T-helper 2 cell treated with Interferon-gamma antibody and Interleukin-4, amounts not matched to agents 5 μg/mL and 100 μg/mL, for 36 hours (primary cell): ENCODE measurements at regions not wholly inside any gene's neighbourhood (a gene's known extent, or its start where the extent isn't known, plus 50 kb on each side); places are given as distances from the start of the nearest gene placed in this dataset.

Experiments
- DNase-seq: peaks from one replicate; pipeline ENCODE4 v3.0.0; 2021; ENCODE audit warnings: low spot score
- H3K27ac Mint-ChIP-seq: one replicate; pipeline ENCODE4 v1.8.0; 2021; ENCODE audit warnings: mild to moderate bottlenecking, mixed read lengths
- H3K27me3 Mint-ChIP-seq: one replicate; pipeline ENCODE4 v1.8.0; 2021; ENCODE audit warnings: low read depth, mixed read lengths
- H3K36me3 Mint-ChIP-seq: one replicate; pipeline ENCODE4 v1.8.0; 2021; ENCODE audit warnings: low read depth, mixed read lengths
- H3K4me1 Mint-ChIP-seq: one replicate; pipeline ENCODE4 v1.8.0; 2021; ENCODE audit warnings: low read depth, mixed read lengths
- H3K4me3 Mint-ChIP-seq: one replicate; pipeline ENCODE4 v1.8.0; 2022; ENCODE audit warnings: mild to moderate bottlenecking, moderate library complexity, mixed read lengths
- H3K9me3 Mint-ChIP-seq: one replicate; pipeline ENCODE4 v1.8.0; 2021; ENCODE audit warnings: mixed read lengths

DNA sequence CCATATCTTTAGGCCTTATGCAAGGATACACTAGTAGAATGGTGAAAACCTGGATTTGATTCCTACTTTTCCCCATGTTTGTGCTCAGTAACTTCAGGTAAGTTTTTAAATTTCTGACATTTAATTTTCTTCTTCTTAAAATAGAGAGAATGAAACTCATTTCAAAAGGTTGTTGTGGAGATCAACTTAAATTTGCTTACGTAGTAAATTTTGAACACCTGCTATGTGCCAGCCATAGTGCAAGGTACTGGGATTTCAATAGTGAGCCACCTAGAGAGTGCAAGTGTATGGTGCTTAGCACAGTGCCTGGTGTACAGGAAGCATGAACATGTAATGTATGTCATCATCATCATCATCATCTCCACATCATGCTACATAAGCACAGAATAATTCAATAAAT, 73.6 kb upstream of the SMIM36 start:
- Mint-ChIP-seq H3K9me3 (no peaks in the 10 kb centered on the region), H3K27me3 (peaks cover 21% of the 10 kb centered on the region), H3K4me1 (peaks cover 2% of the 10 kb centered on the region), H3K27ac (no peak overlapping the region), H3K36me3 (no peaks in the 10 kb centered on the region), H3K4me3 (no peak overlapping the region)
- DNase-seq = no peak

DNA sequence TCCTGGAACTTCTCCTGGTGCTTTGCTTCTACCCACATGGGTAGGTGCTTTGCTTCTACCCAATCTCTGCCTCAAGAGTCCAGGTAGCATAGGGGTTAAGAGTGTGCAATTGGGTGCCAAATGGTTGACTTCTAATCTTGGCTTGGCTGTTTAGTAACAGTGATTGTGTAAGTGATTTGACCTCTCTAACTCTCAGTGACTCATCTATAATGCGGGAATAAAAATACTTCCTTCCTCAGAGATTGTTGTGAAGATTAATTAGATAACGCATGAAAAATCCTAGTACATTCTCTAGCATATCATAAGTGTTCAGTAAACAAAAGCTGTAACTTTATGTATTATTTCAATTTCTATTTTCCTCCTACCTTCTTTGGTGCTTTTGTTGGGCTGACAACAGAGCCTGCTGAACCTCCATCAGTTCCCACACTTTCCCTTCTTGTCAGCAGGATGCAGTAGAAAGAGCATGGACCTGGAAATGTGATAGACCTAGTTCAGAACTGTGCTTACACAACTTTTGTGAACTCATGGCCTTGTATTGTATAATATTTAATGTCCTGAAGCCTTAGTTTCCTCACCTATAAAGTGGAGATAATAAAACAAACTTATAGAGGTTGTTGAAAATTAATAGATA, 72.9 kb upstream of the SMIM36 start:
- Mint-ChIP-seq H3K27ac (no peak overlapping the region), H3K4me1 (peaks cover 2% of the 10 kb centered on the region), H3K36me3 (no peaks in the 10 kb centered on the region), H3K4me3 (no peak overlapping the region), H3K27me3 (peaks cover 22% of the 10 kb centered on the region), H3K9me3 (no peaks in the 10 kb centered on the region)
- DNase-seq = no peak

DNA sequence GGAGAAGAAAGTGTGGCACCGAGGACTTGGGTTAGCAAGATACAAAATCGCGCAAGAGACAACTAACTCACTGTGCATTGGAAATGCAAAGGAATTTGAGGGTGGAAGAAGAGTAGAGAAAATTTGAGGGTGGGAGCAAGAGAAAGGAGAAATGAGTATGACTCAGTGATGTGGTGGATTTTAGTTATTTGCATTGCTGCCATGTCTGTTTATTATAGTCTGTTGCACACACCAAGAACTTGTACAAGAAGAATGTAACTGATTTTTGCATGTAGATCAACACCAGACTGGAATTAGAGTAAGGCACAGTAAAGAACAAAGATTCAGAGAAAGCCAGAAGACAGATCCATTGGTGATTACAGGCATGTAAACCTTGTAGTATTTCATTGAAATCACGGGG, 71.6 kb upstream of the SMIM36 start:
- no peak for DNase-seq
- no peak overlapping the region for H3K4me3 Mint-ChIP-seq
- no peaks in the 10 kb centered on the region for H3K36me3 Mint-ChIP-seq
- peaks cover 2% of the 10 kb centered on the region for H3K4me1 Mint-ChIP-seq
- H3K27ac Mint-ChIP-seq = no peak overlapping the region
- no peaks in the 10 kb centered on the region for H3K9me3 Mint-ChIP-seq
- peaks cover 13% of the 10 kb centered on the region for H3K27me3 Mint-ChIP-seq

DNA sequence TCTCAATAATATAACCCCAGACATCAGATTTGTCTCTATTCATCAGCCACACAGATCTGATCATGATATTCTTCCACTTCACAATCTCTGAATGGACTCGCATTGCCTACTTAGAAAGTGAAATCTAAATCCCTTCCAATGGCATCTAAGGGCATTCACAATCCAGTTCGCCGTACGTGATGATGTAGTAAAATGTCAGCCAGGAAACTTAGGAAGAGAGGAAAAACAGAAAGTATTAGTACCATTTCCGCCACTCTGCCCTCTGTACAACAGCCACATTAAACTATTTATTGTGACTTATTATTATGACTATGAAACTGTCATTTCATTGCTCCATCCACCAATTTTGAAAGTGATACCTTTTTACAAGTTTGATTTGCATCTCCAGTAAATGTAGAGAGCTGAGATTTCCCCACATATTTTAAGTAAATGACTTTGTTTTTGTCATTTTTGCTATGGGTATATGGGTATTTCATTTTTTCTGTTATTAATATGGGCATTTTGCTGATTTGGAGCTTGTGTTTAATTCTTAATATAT, 69.4 kb upstream of the SMIM36 start:
- peaks cover 13% of the 10 kb centered on the region for H3K27me3 Mint-ChIP-seq
- peaks cover 2% of the 10 kb centered on the region for H3K4me1 Mint-ChIP-seq
- H3K36me3 Mint-ChIP-seq = no peaks in the 10 kb centered on the region
- DNase-seq = no peak
- H3K9me3 Mint-ChIP-seq = no peaks in the 10 kb centered on the region
- no peak overlapping the region for H3K4me3 Mint-ChIP-seq
- no peak overlapping the region for H3K27ac Mint-ChIP-seq

DNA sequence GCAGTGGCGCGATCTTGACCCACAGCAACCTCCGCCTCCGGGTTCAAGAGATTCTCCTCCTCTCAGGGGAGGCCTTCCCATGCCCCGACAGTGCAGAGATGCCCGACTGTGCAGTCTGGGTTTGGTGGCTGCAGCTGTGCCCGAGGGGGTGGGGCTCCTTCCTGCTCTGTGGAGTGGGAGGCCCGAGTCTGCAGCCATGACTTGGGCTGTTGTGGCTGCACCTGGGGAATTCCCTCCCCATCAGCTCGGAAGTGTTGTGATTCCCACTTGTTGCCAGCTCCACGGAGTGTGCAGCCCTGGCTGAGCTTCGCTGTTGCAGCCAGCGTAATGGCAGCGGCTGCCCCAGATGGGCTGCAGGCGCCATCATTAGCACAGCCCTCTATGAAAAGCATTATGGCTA, 66.4 kb upstream of the SMIM36 start:
- peak; percentile 9 for DNase-seq
- Mint-ChIP-seq H3K9me3 (no peaks in the 10 kb centered on the region), H3K27ac (no peak overlapping the region), H3K27me3 (peaks cover 16% of the 10 kb centered on the region), H3K4me3 (no peak overlapping the region), H3K4me1 (no peaks in the 10 kb centered on the region), H3K36me3 (no peaks in the 10 kb centered on the region)

- DNase-seq = peak; percentile 47
- Mint-ChIP-seq H3K27me3 (peaks cover 15% of the 10 kb centered on the region), H3K4me3 (no peak overlapping the region), H3K27ac (no peak overlapping the region), H3K36me3 (no peaks in the 10 kb centered on the region), H3K9me3 (no peaks in the 10 kb centered on the region), H3K4me1 (no peaks in the 10 kb centered on the region)
These were observed 65.8 kb upstream of the SMIM36 start for GRCh38 chr17:55576996-55577586.

GRCh38 chr17:55576237-55576995, 65.2 kb upstream of the SMIM36 start:
- H3K36me3 Mint-ChIP-seq = no peaks in the 10 kb centered on the region
- no peak overlapping the region for H3K4me3 Mint-ChIP-seq
- no peak for DNase-seq
- no peaks in the 10 kb centered on the region for H3K4me1 Mint-ChIP-seq
- peaks cover 14% of the 10 kb centered on the region for H3K27me3 Mint-ChIP-seq
- no peak overlapping the region for H3K27ac Mint-ChIP-seq
- H3K9me3 Mint-ChIP-seq = no peaks in the 10 kb centered on the region

GRCh38 chr17:55575058-55575636, 63.9 kb upstream of the SMIM36 start:
- no peak overlapping the region for H3K4me3 Mint-ChIP-seq
- DNase-seq = no peak

DNA sequence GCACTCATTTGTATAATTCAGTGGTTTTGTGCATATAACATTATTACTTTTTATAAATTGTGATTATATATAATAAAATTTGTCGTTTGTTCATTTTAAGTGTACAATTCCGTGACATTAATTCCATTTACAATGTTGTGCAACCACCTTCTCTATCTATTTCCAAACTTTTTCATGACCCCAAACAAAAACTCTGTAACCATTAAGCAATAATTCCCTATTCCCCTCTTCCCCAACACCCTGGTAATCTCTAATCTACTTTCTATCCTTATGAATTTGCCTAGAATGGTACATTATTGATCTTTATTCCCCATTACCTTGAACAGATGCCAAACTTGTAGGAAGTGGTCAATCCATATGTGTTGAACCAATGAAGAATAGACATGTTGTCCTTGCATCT, 61.3 kb upstream of the SMIM36 start:
- Mint-ChIP-seq H3K9me3 (no peaks in the 10 kb centered on the region), H3K36me3 (no peaks in the 10 kb centered on the region), H3K27me3 (peaks cover 11% of the 10 kb centered on the region), H3K4me1 (no peaks in the 10 kb centered on the region), H3K4me3 (no peak overlapping the region), H3K27ac (no peak overlapping the region)
- DNase-seq = no peak

More at GRCh38 chr17:55575058-55575636, 63.9 kb upstream of the SMIM36 start:
- H3K4me1 Mint-ChIP-seq = no peaks in the 10 kb centered on the region
- no peaks in the 10 kb centered on the region for H3K9me3 Mint-ChIP-seq
- peaks cover 12% of the 10 kb centered on the region for H3K27me3 Mint-ChIP-seq
- no peaks in the 10 kb centered on the region for H3K36me3 Mint-ChIP-seq
- no peak overlapping the region for H3K27ac Mint-ChIP-seq

DNA sequence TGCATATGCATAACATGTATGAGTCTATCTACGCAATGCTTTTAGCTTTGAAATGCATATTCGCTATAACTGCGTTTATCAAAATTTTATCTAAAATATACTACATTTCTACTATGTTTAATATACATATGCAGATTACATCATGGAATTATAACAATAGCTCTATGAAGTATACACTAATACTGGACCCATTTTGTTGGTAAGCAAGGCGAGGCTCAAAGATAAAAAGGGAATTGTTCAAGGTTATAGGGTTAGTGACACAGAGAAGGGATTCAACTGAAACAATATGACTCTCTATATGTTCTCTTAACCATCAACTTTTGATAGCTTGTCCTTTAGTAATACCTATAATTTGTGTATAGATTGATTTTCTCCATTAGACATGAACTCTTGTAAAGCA, 60.9 kb upstream of the SMIM36 start:
- no peak for DNase-seq

DNA sequence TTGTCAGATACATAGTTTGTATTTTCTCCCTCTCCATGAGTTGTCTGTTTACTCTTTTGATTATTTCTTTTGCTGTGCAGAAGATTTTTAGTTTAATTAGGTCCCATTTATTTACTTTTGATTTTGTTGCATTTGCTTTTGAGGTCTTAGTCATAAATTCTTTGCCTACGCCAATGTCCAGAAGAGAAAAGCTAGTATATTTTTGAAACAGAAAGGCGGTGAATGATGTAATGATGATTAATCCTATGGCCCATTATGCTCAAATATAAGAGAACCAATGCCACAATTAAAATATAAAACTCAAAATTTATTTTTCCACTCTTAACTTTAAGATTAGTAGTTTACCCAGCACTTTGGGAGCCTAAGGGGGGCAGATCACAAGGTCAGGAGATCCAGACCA, 59.8 kb upstream of the SMIM36 start:
- no peak for DNase-seq
- H3K4me1 Mint-ChIP-seq = peaks cover 5% of the 10 kb centered on the region
- no peaks in the 10 kb centered on the region for H3K9me3 Mint-ChIP-seq
- peaks cover 11% of the 10 kb centered on the region for H3K27me3 Mint-ChIP-seq
- no peaks in the 10 kb centered on the region for H3K36me3 Mint-ChIP-seq
- no peak overlapping the region for H3K4me3 Mint-ChIP-seq
- no peak overlapping the region for H3K27ac Mint-ChIP-seq

More for the DNA sequence above, 60.9 kb upstream of the SMIM36 start:
- no peaks in the 10 kb centered on the region for H3K36me3 Mint-ChIP-seq
- no peaks in the 10 kb centered on the region for H3K4me1 Mint-ChIP-seq
- H3K9me3 Mint-ChIP-seq = no peaks in the 10 kb centered on the region
- H3K27me3 Mint-ChIP-seq = peaks cover 11% of the 10 kb centered on the region
- no peak overlapping the region for H3K4me3 Mint-ChIP-seq
- H3K27ac Mint-ChIP-seq = no peak overlapping the region

GRCh38 chr17:55570391-55570790, 59.1 kb upstream of the SMIM36 start:
- Mint-ChIP-seq H3K36me3 (no peaks in the 10 kb centered on the region), H3K4me3 (no peak overlapping the region), H3K27me3 (peaks cover 15% of the 10 kb centered on the region), H3K9me3 (no peaks in the 10 kb centered on the region), H3K27ac (no peak overlapping the region), H3K4me1 (peaks cover 5% of the 10 kb centered on the region)
- no peak for DNase-seq

DNA sequence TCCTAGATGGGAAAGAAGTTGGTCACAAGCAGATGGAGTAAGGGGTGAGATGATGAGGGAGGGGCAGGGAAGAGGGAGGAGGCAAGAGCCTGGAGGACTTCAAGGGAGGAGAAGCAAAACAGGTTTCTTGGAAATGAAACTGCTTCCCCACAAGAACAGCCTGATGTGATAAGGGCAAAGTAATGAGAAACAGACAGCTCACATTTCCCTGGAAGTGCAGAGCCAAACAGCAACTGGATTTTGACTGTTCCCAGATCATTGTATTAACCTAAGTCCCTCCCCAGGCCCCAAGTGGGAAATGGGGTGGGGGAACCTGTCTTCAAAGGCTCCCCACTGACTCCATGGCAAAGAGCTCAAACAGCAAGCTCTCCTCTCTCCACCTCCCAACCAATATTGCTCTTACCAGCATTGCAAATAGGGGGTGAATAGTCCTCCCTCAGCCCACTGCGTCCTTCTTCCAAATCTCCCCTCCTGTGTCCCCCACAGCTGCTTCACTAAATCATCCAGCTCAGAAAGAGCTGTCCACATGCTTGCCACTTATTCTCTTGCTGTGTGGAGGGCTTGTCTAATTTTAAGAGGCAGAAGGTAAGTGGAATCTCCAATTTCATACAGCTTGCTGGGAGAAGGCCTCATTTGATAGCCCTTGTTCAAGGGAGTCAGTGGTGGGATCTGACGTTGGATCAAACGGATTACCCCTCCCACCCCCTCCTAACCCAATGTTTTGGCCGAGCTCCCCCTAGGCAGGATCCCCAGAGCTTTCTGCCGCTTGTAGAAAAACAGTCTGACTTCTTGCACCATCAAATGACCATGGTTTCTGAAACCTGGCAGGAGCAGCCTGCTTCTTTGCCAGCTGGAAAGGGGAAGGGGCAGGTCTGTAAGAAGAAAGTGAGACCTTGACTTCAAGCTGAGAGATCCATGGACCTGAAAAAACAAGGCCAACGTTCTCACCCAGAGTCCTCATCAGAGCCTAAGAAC, 56.3 kb upstream of the SMIM36 start:
- DNase-seq = no peak
- H3K9me3 Mint-ChIP-seq = no peaks in the 10 kb centered on the region
- H3K4me1 Mint-ChIP-seq = peaks cover 5% of the 10 kb centered on the region
- no peak overlapping the region for H3K27ac Mint-ChIP-seq
- no peaks in the 10 kb centered on the region for H3K36me3 Mint-ChIP-seq
- H3K4me3 Mint-ChIP-seq = no peak overlapping the region
- H3K27me3 Mint-ChIP-seq = peaks cover 10% of the 10 kb centered on the region
